SK-N-SH (cell line): ENCODE measurements at regions not wholly inside any gene's neighbourhood (a gene's known extent, or its start where the extent isn't known, plus 50 kb on each side); places are given as distances from the start of the nearest gene placed in this dataset.

Experiments used
- CHD2 ChIP-seq: fragments of 150-350 bp; IDR thresholded peaks from 2 replicates; pipeline ENCODE4 v1.6.1; 2018; ENCODE audit warnings: low read length; ENCODE audit not compliant: partially characterized antibody
- CTCF ChIP-seq: fragments of 200-600 bp; sonication (generic); IDR thresholded peaks from 2 replicates; pipeline ENCODE4 v1.6.1; 2017; ENCODE audit warnings: antibody characterized with exemption, mild to moderate bottlenecking, moderate library complexity
- MXI1 ChIP-seq: IDR thresholded peaks from 2 replicates; pipeline ENCODE4 v1.6.1; 2012; ENCODE audit warnings: mild to moderate bottlenecking, low read depth, low read length, improper control_type of control experiment
- POLR2AphosphoS5 ChIP-seq: IDR thresholded peaks from 2 replicates; pipeline ENCODE4 v1.6.1; 2012; ENCODE audit warnings: low read depth, low read length
- RCOR1 ChIP-seq: fragments of 150-350 bp; IDR thresholded peaks from 2 replicates; pipeline ENCODE4 v1.6.1; 2017; ENCODE audit warnings: antibody characterized with exemption, low read length
- SIN3A ChIP-seq: IDR thresholded peaks from 2 replicates; pipeline ENCODE4 v1.6.1; 2012; ENCODE audit warnings: low read depth, mild to moderate bottlenecking, low read length, moderate library complexity, borderline replicate concordance
- TAF1 ChIP-seq: IDR thresholded peaks from 2 replicates; pipeline ENCODE4 v1.6.1; 2012; ENCODE audit warnings: low read depth, mild to moderate bottlenecking, low read length, moderate library complexity, borderline replicate concordance
- YY1 ChIP-seq: IDR thresholded peaks from 2 replicates; pipeline ENCODE4 v1.4.0; 2012; ENCODE audit warnings: low read depth, mild to moderate bottlenecking

GRCh38 chr6:68196645-68197044 lies 438.4 kb upstream of the ADGRB3 start:
- TF ChIP-seq RCOR1 (no peak), CTCF (peak; percentile 30; the same call in 1 of the 2 replicates), POLR2AphosphoS5 (no peak), CHD2 (no peak), TAF1 (no peak), YY1 (no peak), MXI1 (no peak), SIN3A (no peak)
